HG02571 (cell line): ENCODE measurements at regions not wholly inside any gene's neighbourhood (a gene's known extent, or its start where the extent isn't known, plus 50 kb on each side); places are given as distances from the start of the nearest gene placed in this dataset.
"Not testable (repeated sequence)": the region's sequence is repeated elsewhere in the genome, so short reads cannot be mapped to it uniquely, and the experiment has no call there.

Experiments
- ATAC-seq: cut with Tn5 transposase; IDR thresholded peaks from one replicate; pipeline ENCODE4 v1.9.1; 2021; ENCODE audit warnings: mild to moderate bottlenecking, moderate library complexity; ENCODE audit not compliant: unreplicated experiment

DNA sequence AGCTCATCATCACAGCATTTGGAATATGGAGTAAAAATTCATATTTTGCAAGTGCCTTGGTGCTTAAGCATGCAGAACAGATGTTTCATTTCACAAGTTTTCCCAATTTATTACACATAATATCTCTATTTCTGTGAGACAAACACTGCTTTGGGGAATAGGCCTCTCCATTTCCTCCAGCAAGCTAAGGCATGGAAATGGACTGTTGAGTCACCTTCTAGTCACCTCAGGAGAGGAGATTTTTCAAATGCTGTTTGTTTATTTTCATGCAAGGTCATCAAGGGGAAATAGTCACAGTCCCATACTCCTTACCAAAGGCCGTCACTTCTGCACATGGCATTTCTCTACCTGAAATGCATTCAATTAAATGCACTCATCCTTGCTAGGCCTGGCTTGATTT lies 57.4 kb upstream of the NUTM2D start:
- not testable (repeated sequence) for ATAC-seq

GRCh38 chr10:87301466-87302115 lies 56.0 kb upstream of the NUTM2D start:
- peak; percentile 92 for ATAC-seq

- not testable (repeated sequence) for ATAC-seq
Measured at GRCh38 chr10:87302132-87302531, 55.4 kb upstream of the NUTM2D start.

- not testable (repeated sequence) for ATAC-seq
Measured at GRCh38 chr10:87303707-87304106, 53.8 kb upstream of the NUTM2D start.

- not testable (repeated sequence) for ATAC-seq
Measured at GRCh38 chr10:87306681-87307080, 50.9 kb upstream of the NUTM2D start.
